ENCODE measurements at regions not wholly inside any gene's neighbourhood (a gene's known extent, or its start where the extent isn't known, plus 50 kb on each side); places are given as distances from the start of the nearest gene placed in this dataset.

- H3K9me3 ChIP-seq (ENCODE audit: control insufficient read depth in 4 of 4, insufficient read depth in 3 of 4, low read length in 3 of 4): no peaks in the 10 kb centered on the region
- no peak for ATAC-seq (ENCODE audit: insufficient read depth, low FRiP score)
- H3K27me3 ChIP-seq (ENCODE audit: control insufficient read depth in 3 of 3, insufficient read depth in 3 of 3, low read length in 2 of 3): peaks cover 0 to 2% (median 0%) of the 10 kb centered on the region in 3 donors
- H3K36me3 ChIP-seq (ENCODE audit: control insufficient read depth in 4 of 4, insufficient read depth in 4 of 4, low read length in 4 of 4): no peaks in the 10 kb centered on the region
- H3K4me1 ChIP-seq (ENCODE audit: control insufficient read depth in 5 of 5, insufficient read depth in 5 of 5, low read length in 5 of 5): peaks cover 0 to 15% (median 0%) of the 10 kb centered on the region in 5 donors
- no peak overlapping the region for H3K27ac ChIP-seq (ENCODE audit: low read depth in 1 of 2, low read length in 1 of 2)
- 78 to 83% methylated on average over 4 of the region's 4 CpGs for WGBS, 2 donors
- no peak overlapping the region for H3K4me3 ChIP-seq
- TF ChIP-seq CTCF (IDR thresholded peaks at IDR 0.05; ENCODE audit: control extremely low read depth, extremely low read depth): no peak
- DNase-seq: no peak
- peak overlapping the region in 1 of 2 donors; percentile 8 for H3K9ac ChIP-seq (ENCODE audit: insufficient read depth in 1 of 2, low read length in 2 of 2)
These were observed 298.9 kb upstream of the IRX5 start for GRCh38 chr16:54631782-54632181.

GRCh38 chr16:54630284-54630967, 300.2 kb upstream of the IRX5 start:
- WGBS, 2 donors: 80% methylated on average over 4 of the region's 4 CpGs
- peak in 1 of 3 donors; percentile 22 for DNase-seq

GRCh38 chr16:54628796-54629625, 301.7 kb upstream of the IRX5 start:
- Histone ChIP-seq H3K9ac (ENCODE audit: insufficient read depth in 1 of 2, low read length in 2 of 2) (no peak overlapping the region), H3K9me3 (ENCODE audit: control insufficient read depth in 4 of 4, insufficient read depth in 3 of 4, low read length in 3 of 4) (no peaks in the 10 kb centered on the region), H3K4me1 (ENCODE audit: control insufficient read depth in 5 of 5, insufficient read depth in 5 of 5, low read length in 5 of 5) (peaks cover 0 to 15% (median 0%) of the 10 kb centered on the region in 5 donors), H3K27ac (ENCODE audit: low read depth in 1 of 2, low read length in 1 of 2) (no peak overlapping the region), H3K36me3 (ENCODE audit: control insufficient read depth in 4 of 4, insufficient read depth in 4 of 4, low read length in 4 of 4) (no peaks in the 10 kb centered on the region), H3K27me3 (ENCODE audit: control insufficient read depth in 3 of 3, insufficient read depth in 3 of 3, low read length in 2 of 3) (no peaks in the 10 kb centered on the region), H3K4me3 (no peak overlapping the region)
- no peak for TF ChIP-seq CTCF (IDR thresholded peaks at IDR 0.05; ENCODE audit: control extremely low read depth, extremely low read depth)
- DNase-seq (peak; percentile 61 to 87 (median 78)), ATAC-seq (ENCODE audit: insufficient read depth, low FRiP score) (peak; percentile 37)
- 57 to 73% methylated on average over 17 of the region's 17 CpGs for WGBS, 2 donors

More at GRCh38 chr16:54630284-54630967, 300.2 kb upstream of the IRX5 start:
- Histone ChIP-seq H3K9ac (ENCODE audit: insufficient read depth in 1 of 2, low read length in 2 of 2) (no peak overlapping the region), H3K4me3 (no peak overlapping the region), H3K4me1 (ENCODE audit: control insufficient read depth in 5 of 5, insufficient read depth in 5 of 5, low read length in 5 of 5) (peaks cover 0 to 15% (median 0%) of the 10 kb centered on the region in 5 donors), H3K27ac (ENCODE audit: low read depth in 1 of 2, low read length in 1 of 2) (peak overlapping the region in 1 of 2 donors; percentile 45), H3K27me3 (ENCODE audit: control insufficient read depth in 3 of 3, insufficient read depth in 3 of 3, low read length in 2 of 3) (peaks cover 0 to 2% (median 0%) of the 10 kb centered on the region in 3 donors), H3K36me3 (ENCODE audit: control insufficient read depth in 4 of 4, insufficient read depth in 4 of 4, low read length in 4 of 4) (no peaks in the 10 kb centered on the region), H3K9me3 (ENCODE audit: control insufficient read depth in 4 of 4, insufficient read depth in 3 of 4, low read length in 3 of 4) (no peaks in the 10 kb centered on the region)
- ATAC-seq (ENCODE audit: insufficient read depth, low FRiP score): no peak
- TF ChIP-seq CTCF (IDR thresholded peaks at IDR 0.05; ENCODE audit: control extremely low read depth, extremely low read depth): no peak
